Endothelial cell of umbilical vein (primary cell): ENCODE measurements at regions not wholly inside any gene's neighbourhood (a gene's known extent, or its start where the extent isn't known, plus 50 kb on each side); places are given as distances from the start of the nearest gene placed in this dataset.

Experiments used
- BruUV-seq: library from RNA; stranded (reverse); fragments of 400-500 nt; replicated peaks from 2 replicates; lab custom pipeline; 2021; lab: Mats Ljungman, UMichigan
- CTCF ChIA-PET: fragments of 300-600, 350-600 bp; sonication (Branson Sonifier 250); formaldehyde crosslinking; loops from one replicate; lab custom pipeline; 2021; ENCODE audit warnings: antibody characterized with exemption, inconsistent platforms; lab: Charles Lee
- POLR2A ChIA-PET: fragments of 300-600, 350-600 bp; sonication (Branson Sonifier 250); formaldehyde crosslinking; loops from one replicate; lab custom pipeline; 2021; ENCODE audit warnings: antibody characterized with exemption, inconsistent platforms; lab: Charles Lee
- DNase-seq: peaks from one replicate; pipeline ENCODE4 v3.0.0-alpha.2; 2011; ENCODE audit warnings: low read depth, low spot score
- FAIRE-seq: peaks from 2 replicates; lab custom pipeline; 2011; peaks lifted over from hg19 to GRCh38; lab: Jason Lieb, UNC
- H2AFZ ChIP-seq: 2 replicates; pipeline ENCODE4 v1.6.0; 2012; ENCODE audit warnings: low read depth, low read length, control low read depth, inconsistent platforms
- H3K27ac ChIP-seq: 2 replicates; pipeline ENCODE4 v1.5.1; 2011; ENCODE audit warnings: low read depth, mild to moderate bottlenecking, control low read depth, low read length, moderate library complexity; ENCODE audit not compliant: insufficient read depth
- H3K27me3 ChIP-seq, 2 experiments: 2 replicates each; pipeline versions ENCODE4 v1.6.0 to v1.6.1; 2011; ENCODE audit warnings: low read length in 2 of 2, mixed read lengths in 1 of 2; ENCODE audit not compliant: control insufficient read depth in 2 of 2, insufficient read depth in 2 of 2
- H3K36me3 ChIP-seq, 2 experiments: 2 replicates in 1 of 2; 3 replicates in 1 of 2; pipeline ENCODE4 v1.5.1; 2011; ENCODE audit warnings: low read length in 2 of 2, mild to moderate bottlenecking in 1 of 2, moderate library complexity in 1 of 2; ENCODE audit not compliant: control insufficient read depth in 2 of 2, insufficient read depth in 2 of 2; ENCODE audit errors: extremely low read depth in 1 of 2
- H3K4me1 ChIP-seq: 3 replicates; pipeline ENCODE4 v1.5.1; 2011; ENCODE audit warnings: mild to moderate bottlenecking, low read length; ENCODE audit not compliant: control insufficient read depth, insufficient read depth; ENCODE audit errors: extremely low read depth
- H3K4me2 ChIP-seq: 2 replicates; pipeline ENCODE4 v1.6.1; 2011; ENCODE audit warnings: low read length, control low read depth, mixed read lengths; ENCODE audit not compliant: insufficient read depth
- H3K4me3 ChIP-seq, 3 experiments: fragments of 200-600 bp in 1 of 3; sonication (generic), shearing (Covaris generic) in 1 of 3; replicated peaks in 1 of 3; 2 replicates each; pipeline ENCODE4 v1.5.1; 2011 to 2016; ENCODE audit warnings: control low read depth in 3 of 3, low read length in 3 of 3, mild to moderate bottlenecking in 2 of 3, inconsistent platforms in 1 of 3, low read depth in 1 of 3, moderate library complexity in 1 of 3; ENCODE audit not compliant: insufficient read depth in 1 of 3
- H3K79me2 ChIP-seq: 2 replicates; pipeline ENCODE4 v1.6.0; 2012; ENCODE audit warnings: low read length, inconsistent platforms; ENCODE audit not compliant: control insufficient read depth, insufficient read depth
- H3K9ac ChIP-seq: replicated peaks from 2 replicates; pipeline ENCODE3; 2011; ENCODE audit warnings: low read length, control low read depth; ENCODE audit not compliant: insufficient read depth; ENCODE audit errors: extremely low read depth
- H3K9me1 ChIP-seq: replicated peaks from 3 replicates; pipeline ENCODE4 v1.6.0; 2011; ENCODE audit warnings: mild to moderate bottlenecking, low read length; ENCODE audit not compliant: control insufficient read depth, insufficient read depth; ENCODE audit errors: extremely low read depth
- H3K9me3 ChIP-seq: replicated peaks from 2 replicates; pipeline ENCODE4 v1.5.1; 2012; ENCODE audit warnings: low read length, inconsistent platforms; ENCODE audit not compliant: control insufficient read depth, insufficient read depth
- H4K20me1 ChIP-seq: replicated peaks from 2 replicates; pipeline ENCODE3; 2011; ENCODE audit warnings: mild to moderate bottlenecking, low read length; ENCODE audit not compliant: control insufficient read depth, insufficient read depth; ENCODE audit errors: extremely low read depth
- CTCF ChIP-seq, 2 donors: IDR thresholded peaks; 1 replicate in 1 of 2; 2 replicates in 1 of 2; pipeline ENCODE4 v1.5.1; 2011; ENCODE audit warnings: low read length in 2 of 2, mild to moderate bottlenecking in 2 of 2, moderate library complexity in 2 of 2, control low read depth in 1 of 2, inconsistent platforms in 1 of 2, low read depth in 1 of 2; ENCODE audit not compliant: insufficient read depth in 1 of 2; ENCODE audit errors: extremely low read depth in 1 of 2
- EZH2 ChIP-seq: IDR thresholded peaks from 2 replicates; pipeline ENCODE4 v1.6.1; 2012; ENCODE audit warnings: borderline replicate concordance, low read depth, mild to moderate bottlenecking, moderate library complexity, low read length, inconsistent platforms; ENCODE audit not compliant: severe bottlenecking
- FOS ChIP-seq: IDR thresholded peaks from 2 replicates; pipeline ENCODE4 v1.6.1; 2011; ENCODE audit warnings: mild to moderate bottlenecking, low read length, moderate library complexity, borderline replicate concordance; ENCODE audit not compliant: insufficient read depth
- GATA2 ChIP-seq: IDR thresholded peaks from 2 replicates; pipeline ENCODE4 v1.7.0; 2011; ENCODE audit warnings: low read depth, mild to moderate bottlenecking, moderate library complexity, mixed read lengths, low read length; ENCODE audit not compliant: insufficient read length, insufficient read depth
- JUN ChIP-seq: IDR thresholded peaks from 2 replicates; pipeline ENCODE4 v1.6.1; 2011; ENCODE audit warnings: borderline replicate concordance, low read depth; ENCODE audit not compliant: insufficient read length, insufficient read depth
- MYC ChIP-seq: IDR thresholded peaks from one replicate; pipeline ENCODE4 v1.6.1; 2011; ENCODE audit warnings: mild to moderate bottlenecking, low read depth, low read length
- POLR2A ChIP-seq: IDR thresholded peaks from 2 replicates; pipeline ENCODE4 v1.6.1; 2012; ENCODE audit warnings: low read depth, mild to moderate bottlenecking, control low read depth, low read length
- POLR2AphosphoS5 ChIP-seq: IDR thresholded peaks from 2 replicates; pipeline ENCODE4 v1.6.1; 2012; ENCODE audit warnings: low read depth, mild to moderate bottlenecking, control low read depth, low read length, moderate library complexity; ENCODE audit not compliant: insufficient read depth
- dilution Hi-C: fragments of 300-500 bp; cut with MboI; formaldehyde crosslinking; loops from one replicate; pipeline ENCODE4 v1.15.0; 2019; ENCODE audit warnings: low sequenced_read_pairs; ENCODE audit not compliant: extremely low pct_ligation_motif_present
- intact Hi-C: fragments of 100-400 bp; cut with micrococcal nuclease; formaldehyde crosslinking; loops from one replicate; pipeline ENCODE4 v1.10.0; 2022
- TF ChIP-seq, protein P1 (sequence below): IDR thresholded peaks from 2 replicates; pipeline ENCODE4 v1.6.1; 2011; ENCODE audit not compliant: insufficient read depth, insufficient read length

DNA sequence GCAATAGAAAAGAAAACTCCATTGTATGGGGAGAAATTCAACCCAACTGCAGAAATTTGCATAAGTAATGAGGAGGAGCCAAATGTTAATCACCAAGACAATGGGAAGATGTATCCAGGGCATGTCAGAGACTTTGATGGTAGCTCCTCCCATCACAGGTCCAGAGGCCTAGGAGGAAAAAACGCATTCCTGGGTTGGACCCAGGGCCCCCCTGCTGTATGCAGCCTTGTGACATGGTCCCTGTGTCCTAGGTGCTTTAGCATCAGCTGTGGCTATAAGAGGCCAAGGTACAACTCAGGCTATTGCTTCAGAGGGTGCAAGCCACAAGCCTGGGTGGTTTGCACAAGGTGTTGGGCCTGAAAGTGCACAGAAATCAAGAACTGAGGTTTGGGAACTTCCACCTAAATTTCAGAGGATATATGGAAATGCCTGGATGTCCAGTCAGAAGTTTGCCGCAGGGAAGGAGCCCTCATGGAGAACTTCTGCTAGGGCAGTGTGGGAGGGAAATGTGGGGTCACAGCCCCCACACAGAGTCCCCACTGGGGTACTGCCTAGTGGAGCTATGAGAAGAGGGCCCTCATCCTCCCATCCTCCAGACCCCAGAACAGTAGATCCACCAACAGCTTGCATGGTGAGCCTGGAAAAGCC, 162.3 kb downstream of the TGFB2 start:
- POLR2A ChIA-PET, result no interaction called here
- CTCF ChIA-PET, result no interaction called here
- dilution Hi-C loops, result no loop called here

More for the DNA sequence above, 162.3 kb downstream of the TGFB2 start:
- BruUV-seq, result no TSS peak
- Histone ChIP-seq H3K4me2 (no peak overlapping the region), H3K36me3 (no peaks in the 10 kb centered on the region), H3K27me3 (no peaks in the 10 kb centered on the region), H3K27ac (no peak overlapping the region), H3K4me3 (no peak overlapping the region), H3K79me2 (no peaks in the 10 kb centered on the region), H3K9ac (no peak overlapping the region), H3K9me3 (no peaks in the 10 kb centered on the region), H4K20me1 (no peaks in the 10 kb centered on the region), H3K4me1 (no peaks in the 10 kb centered on the region), H2AFZ (no peak overlapping the region), H3K9me1 (no peaks in the 10 kb centered on the region)
- TF ChIP-seq, protein P1, sequence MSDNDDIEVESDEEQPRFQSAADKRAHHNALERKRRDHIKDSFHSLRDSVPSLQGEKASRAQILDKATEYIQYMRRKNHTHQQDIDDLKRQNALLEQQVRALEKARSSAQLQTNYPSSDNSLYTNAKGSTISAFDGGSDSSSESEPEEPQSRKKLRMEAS, result no peak
- no peak for TF ChIP-seq POLR2AphosphoS5
- TF ChIP-seq FOS, result no peak
- TF ChIP-seq EZH2, result no peak
- TF ChIP-seq POLR2A, result no peak
- TF ChIP-seq CTCF (IDR thresholded peaks at IDR 0.05; ENCODE audit: extremely low read depth in 1 of 2, insufficient read depth in 1 of 2, low read depth in 1 of 2, low read length in 2 of 2), result no peak
- TF ChIP-seq GATA2, result no peak
- TF ChIP-seq MYC, result no peak
- TF ChIP-seq JUN, result no peak
- DNase-seq (no peak), FAIRE-seq (no peak)
- intact Hi-C loops, result no loop called here
